ENCODE measurements at regions not wholly inside any gene's neighbourhood (a gene's known extent, or its start where the extent isn't known, plus 50 kb on each side); places are given as distances from the start of the nearest gene placed in this dataset.

GRCh38 chr14:41355866-41356265 lies 250.8 kb upstream of the LRFN5 start:
- Histone ChIP-seq H3K27ac (no peak overlapping the region), H3K9me3 (no peaks in the 10 kb centered on the region; the same call in 2 of the 3 replicates), H3K4me1 (no peaks in the 10 kb centered on the region), H3K4me2 (no peak overlapping the region), H3K4me3 (no peak overlapping the region)
- POLR2A ChIA-PET: no interaction called here
- FAIRE-seq (no peak), ATAC-seq (no peak), DNase-seq (ENCODE audit: low read depth in 1 of 2, low spot score in 1 of 2) (no peak)
- TF ChIP-seq POLR2A (IDR thresholded peaks at IDR 0.05; ENCODE audit: low read length): no peak
- no peak for TF ChIP-seq RCOR1 (IDR thresholded peaks at IDR 0.05; ENCODE audit: low read depth, low read length)
- no peak for TF ChIP-seq HOXB5 (CRISPR knock-in tag; IDR thresholded peaks at IDR 0.05)
- no peak for TF ChIP-seq HOXA7 (CRISPR knock-in tag; IDR thresholded peaks at IDR 0.05)
- no peak for TF ChIP-seq FOSL2 (IDR thresholded peaks at IDR 0.05)
- no peak for TF ChIP-seq FOSL2 (CRISPR knock-in tag; IDR thresholded peaks at IDR 0.05)
- no peak for TF ChIP-seq FOXS1 (CRISPR knock-in tag; IDR thresholded peaks at IDR 0.05)
- no peak for TF ChIP-seq CHD4 (IDR thresholded peaks at IDR 0.05; ENCODE audit: borderline replicate concordance)
- no peak for TF ChIP-seq RNF2 (IDR thresholded peaks at IDR 0.05; ENCODE audit: borderline replicate concordance, low read depth)
- no peak for TF ChIP-seq ELK1 (IDR thresholded peaks at IDR 0.05; ENCODE audit: low read depth, low read length)
- TF ChIP-seq PHF8 (IDR thresholded peaks at IDR 0.05; ENCODE audit: borderline replicate concordance, low read depth): no peak
- TF ChIP-seq TP53 (CRISPR knock-in tag; IDR thresholded peaks at IDR 0.05): no peak
- no peak for TF ChIP-seq NFE2L2 (conservative IDR thresholded peaks at IDR 0.05; ENCODE audit: low read length)
- TF ChIP-seq SMC3 (IDR thresholded peaks at IDR 0.05): no peak
- TF ChIP-seq PBX3 (IDR thresholded peaks at IDR 0.05): no peak
- TF ChIP-seq BHLHE40 (IDR thresholded peaks at IDR 0.05; ENCODE audit: low read depth, low read length): no peak
- TF ChIP-seq USF2 (IDR thresholded peaks at IDR 0.05): no peak
- TF ChIP-seq HMGXB4 (CRISPR knock-in tag; IDR thresholded peaks at IDR 0.05; ENCODE audit: borderline replicate concordance): no peak
- CTCF ChIA-PET: no interaction called here
- 5% methylated on average over 3 of the region's 3 CpGs for WGBS (ENCODE audit: missing lambda C conversion rate)

- 42% methylated on average over 5 of the region's 7 CpGs for WGBS (ENCODE audit: missing lambda C conversion rate)
- ChIA-PET CTCF (no interaction called here), POLR2A (no interaction called here)
- no peak overlapping the region for H3K4me3 ChIP-seq
- no peak overlapping the region for H3K4me2 ChIP-seq
- no peak for TF ChIP-seq CEBPB (IDR thresholded peaks at IDR 0.05)
- no peak for TF ChIP-seq HEYL (CRISPR knock-in tag; IDR thresholded peaks at IDR 0.05)
- no peak for TF ChIP-seq ELK1 (IDR thresholded peaks at IDR 0.05; ENCODE audit: low read depth, low read length)
- TF ChIP-seq KDM5A (IDR thresholded peaks at IDR 0.05): no peak
- no peak for TF ChIP-seq ZSCAN20 (CRISPR knock-in tag; IDR thresholded peaks at IDR 0.05)
- H3K9me3 ChIP-seq: no peaks in the 10 kb centered on the region; the same call in 2 of the 3 replicates
- H3K4me1 ChIP-seq: no peaks in the 10 kb centered on the region
- DNase-seq (ENCODE audit: low read depth in 1 of 2, low spot score in 1 of 2) (no peak), ATAC-seq (no peak), FAIRE-seq (no peak)
- no peak overlapping the region for H3K27ac ChIP-seq
Measured at GRCh38 chr14:41350476-41350875, 256.2 kb upstream of the LRFN5 start.

Data from A549 (cell line).